COR-L47 (cell line): ENCODE measurements at regions not wholly inside any gene's neighbourhood (a gene's known extent, or its start where the extent isn't known, plus 50 kb on each side); places are given as distances from the start of the nearest gene placed in this dataset.

Experiments
- DNase-seq: peaks from one replicate; lab custom pipeline; 2025; lab: John Stamatoyannopoulos, UW

- no peak for DNase-seq
Measured at GRCh38 chr15:62745621-62746225, 296.8 kb upstream of the TPM1 start.

DNA sequence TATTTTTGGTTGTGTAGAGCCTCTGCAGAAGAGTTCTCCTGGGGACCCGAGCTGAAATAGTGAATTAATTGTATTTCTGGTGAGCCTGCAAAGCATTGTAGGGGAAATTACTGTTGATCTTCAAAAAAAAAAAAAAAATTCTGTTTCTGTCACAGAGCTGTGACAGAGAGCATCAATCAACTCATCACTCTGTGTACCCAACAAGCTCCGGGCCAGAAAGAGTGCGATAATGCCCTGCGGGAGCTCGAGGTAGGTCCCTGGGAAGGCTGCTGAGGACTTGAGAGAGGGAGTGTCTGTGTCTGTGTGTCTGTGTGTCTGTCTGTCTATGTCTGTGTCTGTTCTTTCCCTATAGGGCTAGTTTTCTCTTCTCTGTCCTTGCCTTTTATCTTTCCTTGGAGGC, 294.4 kb upstream of the TPM1 start:
- DNase-seq, result no peak

GRCh38 chr15:62749036-62749815, 293.3 kb upstream of the TPM1 start:
- no peak for DNase-seq

- no peak for DNase-seq
Measured at GRCh38 chr15:62750471-62750870, 292.1 kb upstream of the TPM1 start.

GRCh38 chr15:62752657-62753517, 289.7 kb upstream of the TPM1 start:
- no peak for DNase-seq

DNA sequence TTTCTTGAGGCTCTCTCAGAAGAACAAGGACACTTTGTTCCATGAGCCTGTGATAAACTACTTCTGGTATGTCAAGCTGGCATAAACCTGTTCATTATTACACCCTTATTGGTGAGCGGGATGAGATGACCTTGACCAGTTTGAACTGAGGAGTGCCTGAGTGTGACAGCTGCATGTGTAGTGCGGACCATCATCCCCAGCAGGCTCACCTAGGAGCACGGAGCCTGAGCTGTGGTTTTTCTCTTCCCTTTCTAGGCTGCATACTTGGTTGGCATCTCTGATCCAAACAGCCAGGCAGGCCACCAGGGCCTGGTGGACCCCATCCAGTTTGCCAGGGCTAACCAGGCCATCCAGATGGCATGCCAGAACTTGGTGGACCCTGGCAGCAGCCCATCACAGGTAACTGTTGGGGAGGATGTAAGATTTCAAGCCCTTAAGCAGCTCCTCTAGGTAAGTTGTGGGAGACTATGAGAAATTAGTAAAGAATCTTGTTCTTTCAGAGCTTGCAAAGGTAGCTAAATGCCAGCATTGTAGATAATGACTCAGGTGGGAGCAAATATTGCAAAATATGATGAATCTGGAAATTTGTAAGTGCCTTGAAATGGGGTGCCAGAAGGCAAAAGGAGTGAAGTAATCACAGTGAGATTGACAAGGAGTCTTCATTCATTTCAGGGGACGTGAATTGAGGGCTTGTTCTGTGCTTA, 288.9 kb upstream of the TPM1 start:
- no peak for DNase-seq

DNA sequence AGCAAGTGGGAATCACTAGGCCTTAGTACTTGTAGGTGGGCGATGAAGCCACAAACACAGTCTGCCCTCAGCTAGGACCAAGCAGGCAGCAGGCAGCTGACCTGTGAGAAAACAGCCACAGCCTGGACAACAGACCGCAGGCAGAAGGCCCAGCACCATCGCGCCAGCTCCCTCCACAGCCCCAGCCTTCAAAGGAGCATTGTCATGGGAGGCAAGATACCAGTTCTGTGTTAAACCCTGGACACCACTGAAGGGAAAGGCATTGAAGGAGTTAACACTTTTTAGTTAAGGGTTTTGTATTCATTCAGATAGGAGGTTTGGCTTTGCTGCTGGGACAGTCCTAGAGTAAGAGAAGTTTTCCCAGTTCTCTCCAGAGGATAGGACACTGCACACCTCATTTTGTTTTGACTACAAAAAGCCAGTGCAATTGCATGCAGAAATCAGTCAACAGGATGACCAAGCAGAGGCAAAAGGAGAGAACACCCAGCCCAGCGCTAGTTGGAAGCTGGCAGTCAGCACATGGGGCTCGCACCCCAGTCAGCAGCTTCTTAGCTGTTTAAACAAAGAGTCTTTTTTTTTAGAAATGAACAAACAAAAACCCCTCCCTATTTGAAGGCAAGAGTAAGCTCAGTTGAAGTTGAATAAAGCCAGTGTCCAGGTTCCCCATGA, 286.1 kb upstream of the TPM1 start:
- DNase-seq, result no peak

GRCh38 chr15:62756995-62757360, 285.6 kb upstream of the TPM1 start:
- no peak for DNase-seq

DNA sequence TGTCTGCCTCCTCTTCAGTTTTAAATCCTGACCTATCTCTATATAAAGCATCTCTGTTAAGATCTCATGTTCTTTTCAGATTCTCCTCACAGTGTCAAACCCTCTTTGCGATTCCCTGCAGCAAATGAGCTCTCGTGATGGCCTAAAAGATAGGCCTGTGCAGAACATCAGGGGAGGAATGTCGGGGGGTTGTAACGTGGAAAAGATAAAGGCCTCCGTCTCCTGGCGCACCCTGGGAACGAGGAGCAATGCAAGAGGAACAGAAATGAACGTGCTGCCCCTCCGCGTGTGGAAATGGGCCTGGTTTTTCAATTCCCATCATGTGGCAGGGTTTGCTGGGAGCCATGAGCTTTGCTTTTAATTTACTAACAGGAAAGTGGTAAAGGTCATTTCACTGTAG, 285.0 kb upstream of the TPM1 start:
- no peak for DNase-seq

- DNase-seq, result no peak
Measured at GRCh38 chr15:62758126-62758951, 284.2 kb upstream of the TPM1 start.

DNA sequence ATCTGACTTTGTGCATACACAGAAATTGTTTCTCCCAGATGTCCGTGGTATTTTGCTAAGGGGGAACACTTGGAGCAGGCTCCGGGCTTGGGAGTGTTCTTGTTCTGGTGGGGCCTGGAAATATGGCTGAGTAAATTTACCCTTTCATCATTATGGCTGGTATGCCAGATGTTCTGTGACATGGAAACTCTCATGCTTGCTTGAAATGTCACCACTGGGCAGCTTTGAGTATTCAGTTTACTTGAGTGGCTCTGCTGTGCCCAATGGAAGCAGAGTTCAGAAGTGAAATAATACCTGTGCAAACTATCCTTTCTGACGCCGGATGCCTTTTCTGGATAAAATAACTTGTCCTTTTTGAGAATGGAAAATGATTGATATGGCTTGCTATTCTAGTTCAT, 283.6 kb upstream of the TPM1 start:
- DNase-seq, result no peak

GRCh38 chr15:62760538-62760937, 282.0 kb upstream of the TPM1 start:
- DNase-seq, result no peak

DNA sequence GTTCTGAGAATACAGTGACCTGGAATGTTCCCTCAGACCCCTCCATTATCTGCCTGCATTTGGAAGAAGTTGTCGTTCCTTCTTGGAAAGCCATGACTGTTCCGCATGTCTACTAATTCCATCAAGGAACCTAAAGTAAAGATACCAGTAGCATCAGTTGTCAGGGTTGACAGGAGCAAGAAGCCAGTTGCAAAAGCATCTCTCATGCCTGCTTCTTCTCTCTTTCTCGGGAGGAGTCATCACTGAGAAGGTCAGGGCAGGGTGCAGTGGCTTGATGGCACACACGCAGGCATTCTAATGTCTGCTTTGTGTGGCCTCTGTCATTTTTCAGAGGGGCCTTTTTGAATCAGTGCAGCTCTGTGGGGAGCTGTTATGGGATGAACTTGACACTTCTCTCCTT, 276.6 kb upstream of the TPM1 start:
- DNase-seq, result no peak

GRCh38 chr15:62766599-62766998, 275.9 kb upstream of the TPM1 start:
- no peak for DNase-seq

- no peak for DNase-seq
Measured at GRCh38 chr15:62769604-62770003, 272.9 kb upstream of the TPM1 start.

GRCh38 chr15:62770111-62770660, 272.4 kb upstream of the TPM1 start:
- no peak for DNase-seq

GRCh38 chr15:62770752-62771151, 271.8 kb upstream of the TPM1 start:
- no peak for DNase-seq

- DNase-seq, result no peak
Measured at GRCh38 chr15:62771234-62771633, 271.3 kb upstream of the TPM1 start.

DNA sequence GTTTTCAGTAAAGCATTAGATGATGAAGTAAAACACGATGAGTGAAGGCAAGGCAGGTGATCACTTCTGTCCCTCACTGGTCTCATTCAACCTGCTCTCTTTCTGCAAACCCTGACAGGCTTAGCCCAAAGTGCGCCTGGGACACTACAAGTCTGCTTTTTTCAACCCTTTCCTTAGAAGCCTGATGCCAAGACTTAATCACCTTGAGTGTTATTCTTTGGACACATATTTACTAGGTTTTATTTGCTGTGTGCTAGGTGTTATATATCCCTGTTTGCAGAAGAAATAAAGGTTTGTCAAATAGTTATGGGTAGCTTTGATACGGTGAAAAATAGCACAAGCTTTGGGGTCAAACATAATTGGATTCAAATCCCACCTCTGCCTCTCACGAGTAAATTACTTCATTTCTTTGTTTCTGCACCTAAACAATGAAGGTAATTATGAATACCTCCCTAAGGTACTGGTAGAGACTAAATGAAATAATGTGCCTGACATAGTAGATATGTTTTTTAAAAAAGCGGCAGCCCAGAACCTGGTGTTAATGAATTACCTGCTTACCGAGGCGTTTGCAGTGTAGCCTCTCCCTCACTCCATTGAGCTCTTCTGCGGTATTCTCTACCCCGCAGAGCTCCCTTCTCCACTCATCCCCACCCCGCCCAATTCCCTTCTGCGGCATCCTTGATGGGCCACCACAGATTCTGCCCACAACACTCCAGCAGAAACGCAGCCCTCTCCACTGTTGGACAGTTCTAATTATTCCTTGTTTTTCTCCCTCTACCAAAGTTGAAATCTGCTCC, 269.0 kb upstream of the TPM1 start:
- no peak for DNase-seq

GRCh38 chr15:62775932-62776331, 266.6 kb upstream of the TPM1 start:
- no peak for DNase-seq
